Spinal cord (tissue), 9 donors: ENCODE measurements at regions not wholly inside any gene's neighbourhood (a gene's known extent, or its start where the extent isn't known, plus 50 kb on each side); places are given as distances from the start of the nearest gene placed in this dataset.
"Not testable (repeated sequence)": the region's sequence is repeated elsewhere in the genome, so short reads cannot be mapped to it uniquely, and the experiment has no call there.

Experiments used
- DNase-seq, 6 donors: peaks; one replicate each; pipeline versions ENCODE4 v3.0.0 to v3.0.0-alpha.2; 2013 to 2015; ENCODE audit warnings: low spot score in 6 of 6, low read depth in 4 of 6
- H3K27ac ChIP-seq: one replicate; pipeline ENCODE4 v1.5.1; 2013; ENCODE audit warnings: low read depth, low read length, control low read depth
- H3K27me3 ChIP-seq: one replicate; pipeline ENCODE4 v1.6.1; 2013; ENCODE audit warnings: low read length; ENCODE audit not compliant: control insufficient read depth, insufficient read depth
- H3K36me3 ChIP-seq: one replicate; pipeline ENCODE4 v1.6.1; 2013; ENCODE audit warnings: low read length; ENCODE audit not compliant: control insufficient read depth, insufficient read depth
- H3K4me1 ChIP-seq: one replicate; pipeline ENCODE4 v1.6.1; 2013; ENCODE audit warnings: low read length; ENCODE audit not compliant: control insufficient read depth, insufficient read depth
- H3K4me3 ChIP-seq: one replicate; pipeline ENCODE4 v1.5.1; 2013; ENCODE audit warnings: low read depth, low read length, control low read depth
- H3K9me3 ChIP-seq: one replicate; pipeline ENCODE4 v1.6.1; 2013; ENCODE audit warnings: low read length; ENCODE audit not compliant: control insufficient read depth, insufficient read depth
- WGBS: methylation state at CpG from one replicate; pipeline ENCODE4 v1.1.5; 2013; ENCODE audit warnings: missing lambda C conversion rate; ENCODE audit not compliant: insufficient coverage; 5-methylcytosine and 5-hydroxymethylcytosine counted together
- donor health status: healthy.

DNA sequence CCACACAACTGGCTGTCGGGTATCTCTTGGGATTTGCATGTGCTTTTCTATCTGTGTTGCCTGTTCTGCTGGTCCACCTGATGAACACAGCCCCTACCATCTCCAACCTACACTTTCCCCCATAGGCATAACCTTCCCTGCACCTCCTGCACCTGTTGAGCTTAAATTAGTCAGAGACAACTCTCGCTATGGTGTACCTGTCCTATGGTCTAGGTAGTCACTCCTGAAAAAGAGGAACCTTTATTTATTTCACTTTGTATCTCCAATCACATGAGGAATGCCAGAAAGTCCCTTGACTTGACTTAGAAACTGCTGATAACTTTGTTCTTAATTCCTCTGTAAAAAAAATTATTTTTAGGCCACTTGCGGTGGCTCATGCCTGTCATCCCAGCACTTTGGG lies 338.1 kb downstream of the DHRSX start:
- no peak overlapping the region for H3K27ac ChIP-seq
- WGBS = 100% methylated on average over 3 of the region's 3 CpGs
- no peaks in the 10 kb centered on the region for H3K4me1 ChIP-seq
- peaks cover 2% of the 10 kb centered on the region for H3K9me3 ChIP-seq
- H3K27me3 ChIP-seq = no peaks in the 10 kb centered on the region
- DNase-seq = no peak
- H3K4me3 ChIP-seq = no peak overlapping the region
- H3K36me3 ChIP-seq = no peaks in the 10 kb centered on the region

DNA sequence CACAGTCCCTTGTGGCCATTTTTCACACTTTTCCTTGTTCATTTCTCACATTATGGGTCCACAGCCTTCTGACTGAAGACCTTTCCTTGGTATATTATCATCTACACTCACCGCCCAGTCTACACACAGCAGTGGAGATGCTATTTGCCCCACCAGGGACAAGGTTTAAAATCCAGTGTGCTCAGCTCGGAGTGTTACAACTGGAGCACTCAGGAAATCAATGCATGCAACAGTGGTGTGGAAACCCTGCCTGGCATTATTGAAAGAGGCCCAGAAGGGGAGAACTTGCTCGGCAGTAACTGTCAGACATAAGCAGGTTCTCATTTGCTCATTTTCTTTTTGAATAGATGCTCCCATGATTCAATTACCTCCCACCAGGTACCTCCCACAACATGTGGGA lies 340.9 kb downstream of the DHRSX start:
- H3K27ac ChIP-seq = no peak overlapping the region
- no peaks in the 10 kb centered on the region for H3K4me1 ChIP-seq
- no peaks in the 10 kb centered on the region for H3K27me3 ChIP-seq
- no peak overlapping the region for H3K4me3 ChIP-seq
- no peak for DNase-seq
- H3K36me3 ChIP-seq = no peaks in the 10 kb centered on the region
- peaks cover 2% of the 10 kb centered on the region for H3K9me3 ChIP-seq
- WGBS = 100% methylated on average over 1 of the region's 3 CpGs

- 64% methylated on average over 1 of the region's 4 CpGs for WGBS
- Histone ChIP-seq H3K4me3 (no peak overlapping the region), H3K27me3 (no peaks in the 10 kb centered on the region)
Observed at GRCh38 chrX:2159393-2159792, 341.4 kb downstream of the DHRSX start.

GRCh38 chrX:2150722-2151121 lies 350.1 kb downstream of the DHRSX start:
- Histone ChIP-seq H3K27me3 (no peaks in the 10 kb centered on the region), H3K36me3 (no peaks in the 10 kb centered on the region), H3K27ac (no peak overlapping the region), H3K4me1 (no peaks in the 10 kb centered on the region), H3K9me3 (no peaks in the 10 kb centered on the region), H3K4me3 (no peak overlapping the region)
- no peak for DNase-seq
- WGBS = no CpG with 5 or more reads among the region's 3 CpGs

More at GRCh38 chrX:2159393-2159792, 341.4 kb downstream of the DHRSX start:
- no peaks in the 10 kb centered on the region for H3K36me3 ChIP-seq
- no peak overlapping the region for H3K27ac ChIP-seq
- no peak for DNase-seq
- H3K4me1 ChIP-seq = no peaks in the 10 kb centered on the region
- H3K9me3 ChIP-seq = peaks cover 2% of the 10 kb centered on the region

DNA sequence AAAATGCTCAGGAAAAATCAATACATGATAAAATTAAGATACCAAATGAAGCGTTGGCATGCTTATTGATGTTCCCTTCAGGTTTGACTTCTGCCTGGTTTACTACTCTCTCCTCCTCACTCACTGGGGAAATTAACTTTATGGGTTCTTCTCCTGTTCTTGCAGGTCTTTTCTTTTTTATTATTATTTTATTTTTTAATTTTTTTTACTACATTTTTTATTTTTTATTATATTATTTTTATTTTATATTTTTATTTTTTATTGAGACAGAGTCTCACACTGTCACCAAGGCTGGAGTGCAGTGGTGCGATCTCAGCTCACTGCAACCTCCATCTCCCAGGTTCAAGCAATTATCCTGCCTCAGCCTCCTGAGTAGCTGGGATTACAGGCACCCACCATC lies 350.8 kb downstream of the DHRSX start:
- not testable (repeated sequence) for DNase-seq, H3K9me3 ChIP-seq, H3K27ac ChIP-seq, H3K36me3 ChIP-seq, H3K4me1 ChIP-seq, H3K4me3 ChIP-seq, H3K27me3 ChIP-seq
- no CpG with 5 or more reads among the region's 2 CpGs for WGBS

DNA sequence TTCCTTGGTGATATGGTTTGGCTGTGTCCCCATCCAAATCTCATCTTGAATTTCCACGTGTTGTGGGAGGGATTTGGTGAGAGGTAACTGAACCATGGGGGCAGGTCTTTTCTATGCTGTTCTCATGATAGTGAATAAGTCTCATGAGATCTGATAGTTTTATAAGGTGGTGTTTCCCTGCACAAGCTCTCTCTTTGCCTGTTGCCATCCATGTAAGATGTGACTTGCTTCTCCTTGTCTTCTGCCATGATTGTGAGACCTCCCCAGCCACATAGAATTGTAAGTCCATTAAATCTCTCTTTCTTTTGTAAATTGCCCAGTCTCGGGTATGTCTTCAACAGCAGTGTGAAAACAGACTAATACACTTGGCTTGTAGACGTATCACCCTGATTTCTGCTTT lies 351.7 kb downstream of the DHRSX start:
- H3K4me1 ChIP-seq, H3K36me3 ChIP-seq, H3K4me3 ChIP-seq, DNase-seq, H3K9me3 ChIP-seq, H3K27me3 ChIP-seq, H3K27ac ChIP-seq: not testable (repeated sequence)
- 100% methylated on average over 3 of the region's 3 CpGs for WGBS

DNA sequence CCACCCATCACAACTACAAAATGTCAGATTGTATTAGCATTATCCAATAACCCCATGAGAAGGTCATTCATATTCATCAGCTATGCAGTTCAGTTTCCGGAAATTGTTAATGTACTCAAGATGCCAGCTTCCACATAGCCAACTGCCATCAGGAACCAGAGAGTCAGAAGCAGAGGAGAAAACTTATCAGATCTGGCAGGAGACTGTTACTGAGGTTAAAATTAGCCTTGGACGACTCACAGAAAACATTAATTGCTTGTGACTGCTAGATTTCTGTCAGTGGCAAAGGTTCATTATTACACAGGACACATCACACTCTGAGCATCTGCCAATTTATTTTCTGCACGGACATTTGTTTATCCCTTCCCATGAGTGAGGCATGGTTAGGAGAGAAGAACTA lies 352.8 kb downstream of the DHRSX start:
- no peaks in the 10 kb centered on the region for H3K27me3 ChIP-seq

GRCh38 chrX:2145692-2146367 lies 354.9 kb downstream of the DHRSX start:
- Histone ChIP-seq H3K4me1 (no peaks in the 10 kb centered on the region), H3K27me3 (no peaks in the 10 kb centered on the region), H3K27ac (no peak overlapping the region), H3K9me3 (no peaks in the 10 kb centered on the region), H3K36me3 (no peaks in the 10 kb centered on the region), H3K4me3 (no peak overlapping the region)
- 55% methylated on average over 8 of the region's 14 CpGs for WGBS
- DNase-seq = peak in 1 of 6 donors; percentile 7

More for the DNA sequence above, 352.8 kb downstream of the DHRSX start:
- no peak overlapping the region for H3K27ac ChIP-seq
- no peaks in the 10 kb centered on the region for H3K36me3 ChIP-seq
- H3K4me1 ChIP-seq = no peaks in the 10 kb centered on the region
- H3K9me3 ChIP-seq = no peaks in the 10 kb centered on the region
- H3K4me3 ChIP-seq = no peak overlapping the region
- DNase-seq = no peak
- WGBS = 80% methylated on average over 1 of the region's 3 CpGs

GRCh38 chrX:2137882-2138281 lies 362.9 kb downstream of the DHRSX start:
- WGBS = 95% methylated on average over 4 of the region's 4 CpGs
- Histone ChIP-seq H3K4me1 (no peaks in the 10 kb centered on the region), H3K9me3 (no peaks in the 10 kb centered on the region), H3K27ac (no peak overlapping the region), H3K36me3 (no peaks in the 10 kb centered on the region), H3K4me3 (no peak overlapping the region), H3K27me3 (no peaks in the 10 kb centered on the region)
- no peak for DNase-seq

DNA sequence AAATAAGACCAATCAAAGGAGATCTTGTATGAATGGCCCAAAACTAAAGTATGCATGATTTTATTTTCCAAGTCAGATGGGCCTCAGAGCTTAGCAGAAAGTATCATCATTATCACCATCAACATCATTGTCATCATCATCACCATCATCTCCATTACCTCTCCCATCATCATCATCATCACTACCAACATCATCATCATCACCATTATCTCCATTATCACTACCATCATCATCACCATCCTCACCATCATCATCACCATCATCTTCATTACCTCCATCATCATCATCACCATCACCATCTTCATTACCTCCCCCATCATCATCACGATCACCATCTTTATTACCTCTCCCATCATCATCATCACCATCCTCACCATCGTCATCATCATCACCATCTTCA lies 363.9 kb downstream of the DHRSX start:
- no peak overlapping the region for H3K27ac ChIP-seq
- no peaks in the 10 kb centered on the region for H3K36me3 ChIP-seq
- no peaks in the 10 kb centered on the region for H3K27me3 ChIP-seq
- H3K9me3 ChIP-seq = no peaks in the 10 kb centered on the region
- H3K4me1 ChIP-seq = no peaks in the 10 kb centered on the region
- WGBS = 95% methylated on average over 2 of the region's 2 CpGs
- no peak for DNase-seq
- no peak overlapping the region for H3K4me3 ChIP-seq
